HepG2 (cell line): ENCODE measurements at regions not wholly inside any gene's neighbourhood (a gene's known extent, or its start where the extent isn't known, plus 50 kb on each side); places are given as distances from the start of the nearest gene placed in this dataset.
A peak's percentile ranks its signal among the peaks of the same experiment; 100 is the strongest.

ENCODE experiments used
- ATAC-seq: fragments of 200-7000 bp; cut with Tn5 transposase; 3 replicates; pipeline ENCODE4 v1.9.1; 2020; ENCODE audit warnings: mild to moderate bottlenecking, moderate library complexity
- BruUV-seq: library from RNA; stranded (reverse); fragments of 400-500 nt; replicated peaks from 2 replicates; lab custom pipeline; 2021; lab: Mats Ljungman, UMichigan
- CTCF ChIA-PET: fragments of 300-600 bp; formaldehyde crosslinking; extraction: SDS; loops from one replicate; lab custom pipeline; 2021; ENCODE audit warnings: low total read pairs, inconsistent platforms, low intra/inter-chr PET ratio; lab: Yijun Ruan, JAX
- POLR2A ChIA-PET: fragments of 350-600 bp; sonication (Branson Sonifier 250); formaldehyde crosslinking; loops from one replicate; lab custom pipeline; 2020; ENCODE audit warnings: antibody characterized with exemption, inconsistent platforms; lab: Yijun Ruan, JAX
- DNase-seq: peaks from one replicate; pipeline ENCODE4 v3.0.0-alpha.2; 2015; ENCODE audit warnings: low spot score
- FAIRE-seq: peaks from 3 replicates; lab custom pipeline; 2011; peaks lifted over from hg19 to GRCh38; lab: Jason Lieb, UNC
- H2AFZ ChIP-seq: one replicate; pipeline ENCODE4 v1.6.1; 2011; ENCODE audit warnings: low read length, inconsistent platforms
- H3K27ac ChIP-seq: fragments of 300-600 bp; 3 replicates; pipeline ENCODE4 v1.8.0; 2011; ENCODE audit warnings: mixed run types, mild to moderate bottlenecking, mixed read lengths, low read length, inconsistent platforms; ENCODE audit not compliant: insufficient read depth; ENCODE audit errors: extremely low read length
- H3K27me3 ChIP-seq, 2 experiments: fragments of 200-600 bp in 1 of 2; 2 replicates in 1 of 2; 3 replicates in 1 of 2; pipeline versions ENCODE4 v1.6.0 to v1.8.0; 2011; ENCODE audit warnings: low read length in 2 of 2, mild to moderate bottlenecking in 2 of 2, moderate library complexity in 2 of 2, inconsistent platforms in 1 of 2; ENCODE audit not compliant: insufficient read depth in 2 of 2, control insufficient read depth in 1 of 2
- H3K36me3 ChIP-seq, 2 experiments: fragments of 200-600 bp in 1 of 2; replicated peaks in 1 of 2; 2 replicates in 1 of 2; 3 replicates in 1 of 2; pipeline versions ENCODE4 v1.5.1 to v1.8.0; 2011; ENCODE audit warnings: low read length in 2 of 2, inconsistent platforms in 1 of 2; ENCODE audit not compliant: insufficient read depth in 2 of 2, control insufficient read depth in 1 of 2
- H3K4me1 ChIP-seq: 2 replicates; pipeline ENCODE4 v1.5.1; 2012; ENCODE audit warnings: low read length, inconsistent platforms; ENCODE audit not compliant: insufficient read depth
- H3K4me2 ChIP-seq: 2 replicates; pipeline ENCODE4 v1.6.0; 2011; ENCODE audit warnings: low read depth, low read length, inconsistent platforms
- H3K4me3 ChIP-seq, 3 experiments: fragments of 200-600 bp in 1 of 3; sonication (generic), shearing (Covaris generic) in 1 of 3; replicated peaks in 1 of 3; 2 replicates each; pipeline ENCODE4 v1.5.1; 2011 to 2016; ENCODE audit warnings: low read length in 3 of 3, inconsistent platforms in 2 of 3, low read depth in 2 of 3, mild to moderate bottlenecking in 2 of 3, control low read depth in 1 of 3, mixed read lengths in 1 of 3; ENCODE audit not compliant: insufficient read depth in 1 of 3
- H3K79me2 ChIP-seq: one replicate; pipeline ENCODE4 v1.6.1; 2011; ENCODE audit warnings: low read length, inconsistent platforms; ENCODE audit not compliant: insufficient read depth
- H3K9ac ChIP-seq: 2 replicates; pipeline ENCODE4 v1.6.0; 2011; ENCODE audit warnings: mild to moderate bottlenecking, low read depth, low read length, inconsistent platforms; ENCODE audit not compliant: insufficient read depth
- H3K9me3 ChIP-seq: 2 replicates; pipeline ENCODE4 v1.5.1; 2012; ENCODE audit warnings: mild to moderate bottlenecking, low read length
- H4K20me1 ChIP-seq: 2 replicates; pipeline ENCODE4 v1.6.0; 2011; ENCODE audit warnings: inconsistent platforms, mild to moderate bottlenecking, low read length, moderate library complexity; ENCODE audit not compliant: insufficient read depth
- BRCA1 ChIP-seq: sonication (generic); formaldehyde crosslinking; IDR thresholded peaks from 2 replicates; pipeline ENCODE4 v1.4.0; 2020; ENCODE audit warnings: missing genetic modification reagents
- CEBPB ChIP-seq: IDR thresholded peaks from 2 replicates; pipeline ENCODE4 v1.6.1; 2011; ENCODE audit warnings: low read depth, low read length, improper control_type of control experiment, borderline replicate concordance
- CEBPG ChIP-seq: IDR thresholded peaks from 2 replicates; pipeline ENCODE4 v1.6.1; 2016
- KAT2B ChIP-seq: fragments of 150-350 bp; IDR thresholded peaks from 2 replicates; pipeline ENCODE4 v1.6.1; 2014; ENCODE audit warnings: low read depth, low read length, borderline replicate concordance
- SP140L ChIP-seq: sonication (generic); formaldehyde crosslinking; IDR thresholded peaks from 2 replicates; pipeline ENCODE4 v1.4.0; 2020; ENCODE audit warnings: missing genetic modification reagents, borderline replicate concordance
- ZBTB26 ChIP-seq: IDR thresholded peaks from 2 replicates; pipeline ENCODE4 v1.6.1; 2016; ENCODE audit warnings: missing compliant biosample characterization, missing genetic modification reagents, borderline replicate concordance
- ZBTB43 ChIP-seq: sonication (generic); formaldehyde crosslinking; conservative IDR thresholded peaks from 2 replicates; pipeline ENCODE4 v1.4.0; 2020; ENCODE audit warnings: missing genetic modification reagents
- ZNF703 ChIP-seq: sonication (generic); formaldehyde crosslinking; IDR thresholded peaks from 2 replicates; pipeline ENCODE4 v1.5.1; 2020; ENCODE audit warnings: missing genetic modification reagents, mild to moderate bottlenecking, moderate library complexity, borderline replicate concordance
- whole genome bisulfite sequencing: methylation state at CpG from one replicate; pipeline ENCODE4 v1.1.6; 2017; ENCODE audit warnings: low lambda C conversion rate; 5-methylcytosine and 5-hydroxymethylcytosine counted together
- in situ Hi-C: cut with HindIII; loops from 2 replicates; pipeline ENCODE4 v1.10.0; 2017; ENCODE audit warnings: low pct_unique_long_range_greater_than_20kb; ENCODE audit not compliant: extremely low pct_ligation_motif_present
- intact Hi-C: fragments of 100-400 bp; cut with micrococcal nuclease; formaldehyde crosslinking; loops from one replicate; pipeline ENCODE4 v1.10.0; 2022; ENCODE audit not compliant: unreplicated experiment

GRCh38 chr5:116799401-116799800 is 224.8 kb upstream of the SEMA6A start (continued):
- no peak for TF ChIP-seq BRCA1 (CRISPR knock-in tag)
- peak; percentile 72 for TF ChIP-seq CEBPG (CRISPR knock-in tag)

GRCh38 chr5:116795189-116795588 is 220.6 kb upstream of the SEMA6A start:
- no peak for FAIRE-seq
- Histone ChIP-seq H3K9me3 (peaks cover 3% of the 10 kb centered on the region; the same call in 1 of the 2 replicates), H3K4me3 (no peak overlapping the region), H3K27me3 (0 out of 5 replicates have a peak, but pooled peaks cover 0 to 4% of the 10 kb centered on the region in 2 experiments), H3K4me2 (no peak overlapping the region), H3K27ac (no peak overlapping the region), H3K4me1 (peaks cover 17% of the 10 kb centered on the region), H3K36me3 (no peaks in the 10 kb centered on the region), H3K79me2 (no peaks in the 10 kb centered on the region), H3K9ac (no peak overlapping the region), H4K20me1 (no peaks in the 10 kb centered on the region), H2AFZ (no peak overlapping the region)
- no TSS peak for BruUV-seq
- ChIA-PET CTCF (no interaction called here), POLR2A (no interaction called here)
- 50% methylated on average over 2 of the region's 2 CpGs for WGBS
- no peak for DNase-seq
- no peak for ATAC-seq
- intact Hi-C loops (no loop called here), in situ Hi-C loops (no loop called here)
- peak; percentile 73 for TF ChIP-seq CEBPG (CRISPR knock-in tag)
- no peak for TF ChIP-seq SP140L (CRISPR knock-in tag)
- TF ChIP-seq ZNF703 (CRISPR knock-in tag): no peak
- TF ChIP-seq ZBTB43 (CRISPR knock-in tag): no peak
- TF ChIP-seq KAT2B: no peak
- no peak for TF ChIP-seq ZBTB26
- TF ChIP-seq CEBPB: peak; percentile 79
